Effector memory CD4-positive, alpha-beta T cell (primary cell): ENCODE measurements at regions not wholly inside any gene's neighbourhood (a gene's known extent, or its start where the extent isn't known, plus 50 kb on each side); places are given as distances from the start of the nearest gene placed in this dataset.

ENCODE experiments used
- DNase-seq, 3 donors: peaks; one replicate each; pipeline ENCODE4 v3.0.0-alpha.2; 2020
- H3K27ac ChIP-seq: 2 replicates; pipeline ENCODE4 v1.7.0; 2013; ENCODE audit warnings: mild to moderate bottlenecking, low read length, moderate library complexity; ENCODE audit not compliant: insufficient read depth, poor library complexity, severe bottlenecking
- H3K27me3 ChIP-seq: replicated peaks from 2 replicates; pipeline ENCODE4 v1.7.0; 2013; ENCODE audit warnings: mild to moderate bottlenecking, low read length; ENCODE audit not compliant: insufficient read depth, control insufficient read depth, poor library complexity, severe bottlenecking
- H3K36me3 ChIP-seq: 2 replicates; pipeline ENCODE4 v1.7.0; 2013; ENCODE audit warnings: mild to moderate bottlenecking, low read length, moderate library complexity; ENCODE audit not compliant: control insufficient read depth, insufficient read depth
- H3K4me1 ChIP-seq: 2 replicates; pipeline ENCODE4 v1.7.0; 2013; ENCODE audit warnings: low read length, mild to moderate bottlenecking; ENCODE audit not compliant: control insufficient read depth, insufficient read depth, poor library complexity, severe bottlenecking
- H3K4me3 ChIP-seq: 2 replicates; pipeline ENCODE4 v1.7.0; 2013; ENCODE audit warnings: low read length, low read depth, mild to moderate bottlenecking; ENCODE audit not compliant: insufficient read depth, poor library complexity, severe bottlenecking
- H3K9me3 ChIP-seq: 2 replicates; pipeline ENCODE4 v1.7.0; 2013; ENCODE audit warnings: mild to moderate bottlenecking, low read length, moderate library complexity; ENCODE audit not compliant: control insufficient read depth

DNA sequence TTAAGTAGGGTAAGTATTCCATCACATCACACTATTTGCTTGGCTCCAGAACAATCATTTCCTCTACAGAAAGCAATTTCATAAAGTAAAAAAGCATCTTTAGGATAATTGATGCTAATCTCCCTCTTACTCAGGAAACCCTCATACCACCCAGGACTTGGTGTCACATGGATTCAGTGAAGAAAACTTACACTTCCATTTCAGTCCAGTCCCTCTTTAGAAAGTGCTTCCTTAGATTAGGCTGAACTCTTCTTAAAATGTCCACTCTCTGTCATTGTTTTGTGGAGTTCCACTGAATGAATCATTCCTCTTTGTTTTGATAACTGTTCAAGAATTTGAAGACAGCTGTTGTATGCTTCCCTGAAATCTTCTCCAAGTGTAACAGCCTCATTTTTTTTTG is 144.0 kb upstream of the ZNF462 start:
- no peaks in the 10 kb centered on the region for H3K4me1 ChIP-seq
- H3K27ac ChIP-seq: no peak overlapping the region
- no peak for DNase-seq
- H3K36me3 ChIP-seq: no peaks in the 10 kb centered on the region
- no peak overlapping the region for H3K4me3 ChIP-seq
- H3K9me3 ChIP-seq: no peaks in the 10 kb centered on the region
- H3K27me3 ChIP-seq: no peaks in the 10 kb centered on the region

- H3K36me3 ChIP-seq: no peaks in the 10 kb centered on the region
- H3K4me1 ChIP-seq: no peaks in the 10 kb centered on the region
- no peak overlapping the region for H3K27ac ChIP-seq
- H3K4me3 ChIP-seq: no peak overlapping the region
- no peak for DNase-seq
- no peaks in the 10 kb centered on the region for H3K27me3 ChIP-seq
- H3K9me3 ChIP-seq: no peaks in the 10 kb centered on the region
Measured at GRCh38 chr9:106722051-106722753, 140.8 kb upstream of the ZNF462 start.

GRCh38 chr9:106723926-106724325 is 139.0 kb upstream of the ZNF462 start:
- H3K9me3 ChIP-seq: no peaks in the 10 kb centered on the region
- H3K27me3 ChIP-seq: no peaks in the 10 kb centered on the region
- H3K27ac ChIP-seq: no peak overlapping the region
- DNase-seq: no peak
- no peaks in the 10 kb centered on the region for H3K4me1 ChIP-seq
- H3K36me3 ChIP-seq: no peaks in the 10 kb centered on the region
- H3K4me3 ChIP-seq: no peak overlapping the region

- no peaks in the 10 kb centered on the region for H3K36me3 ChIP-seq
- H3K27ac ChIP-seq: no peak overlapping the region
- no peaks in the 10 kb centered on the region for H3K4me1 ChIP-seq
- no peak for DNase-seq
- no peaks in the 10 kb centered on the region for H3K9me3 ChIP-seq
- no peak overlapping the region for H3K4me3 ChIP-seq
- no peaks in the 10 kb centered on the region for H3K27me3 ChIP-seq
Measured at GRCh38 chr9:106724566-106724965, 138.4 kb upstream of the ZNF462 start.

DNA sequence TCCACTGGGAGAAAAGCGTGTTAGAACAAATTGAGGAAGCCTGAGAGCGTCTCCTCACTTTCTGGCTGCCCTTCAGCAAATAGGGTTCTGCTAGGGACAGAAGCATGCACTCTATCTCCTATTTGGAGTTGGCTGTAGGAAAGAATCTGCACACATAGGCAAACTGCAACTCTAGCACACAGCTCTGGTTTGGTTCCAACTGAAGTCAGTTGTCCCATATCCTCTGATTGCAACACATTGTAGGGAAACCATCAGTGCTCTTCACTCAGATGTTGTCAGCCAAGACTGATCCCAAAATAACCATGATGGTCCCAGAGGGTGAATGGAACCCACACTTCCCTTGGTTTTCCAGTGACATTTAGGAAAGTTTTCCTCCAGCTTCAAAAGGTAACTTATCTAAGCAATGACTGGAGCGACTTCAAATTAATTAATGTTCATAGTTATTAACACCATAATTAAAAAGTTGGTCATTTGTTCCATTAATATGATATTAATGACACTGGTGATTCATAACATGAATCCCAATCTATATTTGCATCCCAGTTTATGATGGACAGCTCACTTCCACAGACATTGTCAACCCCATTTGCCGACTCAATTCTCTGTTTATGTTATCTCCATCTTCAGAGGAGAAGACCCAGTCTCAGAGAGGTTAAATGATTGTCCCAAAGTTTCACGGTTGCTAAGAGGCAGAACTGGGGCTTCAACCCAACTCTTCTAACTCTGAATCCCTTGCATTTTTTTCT is 136.7 kb upstream of the ZNF462 start:
- H3K27ac ChIP-seq: no peak overlapping the region
- no peaks in the 10 kb centered on the region for H3K9me3 ChIP-seq
- no peak overlapping the region for H3K4me3 ChIP-seq
- no peak for DNase-seq
- no peaks in the 10 kb centered on the region for H3K4me1 ChIP-seq
- no peaks in the 10 kb centered on the region for H3K27me3 ChIP-seq
- H3K36me3 ChIP-seq: no peaks in the 10 kb centered on the region

DNA sequence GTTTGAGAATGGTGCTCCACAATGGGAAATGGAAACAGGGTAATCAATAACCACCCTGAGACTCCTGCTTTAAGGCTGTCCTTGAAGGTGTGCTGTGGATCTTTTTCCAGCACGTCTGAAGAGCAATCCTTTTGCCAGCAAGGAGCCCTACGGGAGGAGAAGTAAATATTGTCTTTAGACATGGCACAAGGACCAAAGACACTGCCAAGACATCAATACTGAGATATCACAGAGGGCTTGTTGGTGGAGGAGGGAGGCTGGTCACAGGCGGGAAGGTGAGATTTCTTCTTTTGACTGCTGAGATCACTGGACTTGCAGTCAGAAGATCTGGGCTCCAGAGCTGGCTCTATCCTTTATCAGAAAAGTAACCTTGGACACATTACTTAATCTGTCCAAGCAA is 135.0 kb upstream of the ZNF462 start:
- Histone ChIP-seq H3K27ac (no peak overlapping the region), H3K4me3 (no peak overlapping the region), H3K4me1 (no peaks in the 10 kb centered on the region), H3K9me3 (no peaks in the 10 kb centered on the region), H3K36me3 (no peaks in the 10 kb centered on the region), H3K27me3 (no peaks in the 10 kb centered on the region)
- no peak for DNase-seq

GRCh38 chr9:106728860-106729259 is 134.1 kb upstream of the ZNF462 start:
- no peak for DNase-seq
- Histone ChIP-seq H3K4me3 (no peak overlapping the region), H3K27ac (no peak overlapping the region), H3K36me3 (no peaks in the 10 kb centered on the region), H3K9me3 (no peaks in the 10 kb centered on the region), H3K27me3 (no peaks in the 10 kb centered on the region), H3K4me1 (no peaks in the 10 kb centered on the region)

GRCh38 chr9:106731910-106732309 is 131.1 kb upstream of the ZNF462 start:
- no peak overlapping the region for H3K4me3 ChIP-seq
- H3K27ac ChIP-seq: no peak overlapping the region
- H3K4me1 ChIP-seq: no peaks in the 10 kb centered on the region
- H3K9me3 ChIP-seq: no peaks in the 10 kb centered on the region
- H3K27me3 ChIP-seq: no peaks in the 10 kb centered on the region
- no peak for DNase-seq
- H3K36me3 ChIP-seq: no peaks in the 10 kb centered on the region

- Histone ChIP-seq H3K27ac (no peak overlapping the region), H3K27me3 (no peaks in the 10 kb centered on the region), H3K4me3 (no peak overlapping the region), H3K9me3 (no peaks in the 10 kb centered on the region), H3K4me1 (no peaks in the 10 kb centered on the region), H3K36me3 (no peaks in the 10 kb centered on the region)
- no peak for DNase-seq
Measured at GRCh38 chr9:106733828-106734380, 129.1 kb upstream of the ZNF462 start.

DNA sequence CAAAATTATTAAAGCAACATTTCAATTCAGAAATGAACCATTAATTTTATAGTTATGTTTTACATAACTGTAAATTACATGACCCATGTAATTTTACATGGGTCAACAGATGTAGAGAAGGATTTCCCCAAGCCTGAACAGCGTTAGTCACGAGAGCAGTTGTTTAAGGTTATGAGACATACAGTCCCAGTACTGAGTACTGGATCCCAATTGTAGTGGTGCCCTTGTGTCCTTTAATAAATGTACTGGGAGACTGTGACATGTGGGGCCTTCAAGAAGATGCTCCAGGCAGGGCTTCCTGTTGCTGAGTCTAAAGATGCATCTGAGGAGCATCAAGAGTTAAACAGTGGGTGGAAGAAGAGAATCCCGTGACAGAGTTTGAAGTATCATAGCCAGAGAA is 125.5 kb upstream of the ZNF462 start:
- Histone ChIP-seq H3K27me3 (no peaks in the 10 kb centered on the region), H3K36me3 (no peaks in the 10 kb centered on the region), H3K4me3 (no peak overlapping the region), H3K4me1 (no peaks in the 10 kb centered on the region), H3K27ac (no peak overlapping the region), H3K9me3 (no peaks in the 10 kb centered on the region)
- no peak for DNase-seq
